Ovary (tissue), 3 donors: ENCODE measurements at regions not wholly inside any gene's neighbourhood (a gene's known extent, or its start where the extent isn't known, plus 50 kb on each side); places are given as distances from the start of the nearest gene placed in this dataset.

Experiments
- CTCF ChIP-seq, 3 donors: fragments of 450-650 bp in 2 of 3; fragments of 200-600 bp in 1 of 3; IDR thresholded peaks; one replicate each; pipeline versions ENCODE4 v1.5.1 to v1.8.0; 2016 to 2022; ENCODE audit warnings: antibody characterized with exemption in 3 of 3, mild to moderate bottlenecking in 1 of 3
- EP300 ChIP-seq: sonication (generic); formaldehyde crosslinking; IDR thresholded peaks from one replicate; pipeline ENCODE4 v1.6.1; 2017; ENCODE audit warnings: antibody characterized with exemption
- POLR2A ChIP-seq: fragments of 450-650 bp; IDR thresholded peaks from one replicate; pipeline ENCODE4 v1.6.1; 2017; ENCODE audit warnings: antibody characterized with exemption, mild to moderate bottlenecking, moderate library complexity
- donor health status: DM: no; HTN: no; CAD: no.

- no peak for TF ChIP-seq POLR2A
- no peak for TF ChIP-seq CTCF (IDR thresholded peaks at IDR 0.05)
- no peak for TF ChIP-seq EP300
Observed at GRCh38 chr14:89469210-89470198, 52.5 kb upstream of the FOXN3 start.
